NB4 (cell line): ENCODE measurements at regions not wholly inside any gene's neighbourhood (a gene's known extent, or its start where the extent isn't known, plus 50 kb on each side); places are given as distances from the start of the nearest gene placed in this dataset.

Experiments used
- DNase-seq: peaks from one replicate; pipeline ENCODE4 v3.0.0; 2010; ENCODE audit warnings: low read depth
- H3K4me3 ChIP-seq: one replicate; pipeline ENCODE4 v1.5.1; 2011; ENCODE audit warnings: mild to moderate bottlenecking, low read depth, low read length, moderate library complexity
- CTCF ChIP-seq: IDR thresholded peaks from one replicate; pipeline ENCODE4 v1.5.1; 2012; ENCODE audit warnings: low read depth, low read length
- MAX ChIP-seq: IDR thresholded peaks from 2 replicates; pipeline ENCODE4 v1.6.1; 2011; ENCODE audit warnings: low read depth, low read length
- MYC ChIP-seq: IDR thresholded peaks from 2 replicates; pipeline ENCODE4 v1.6.1; 2011; ENCODE audit warnings: low read depth, low read length
- POLR2A ChIP-seq: IDR thresholded peaks from 2 replicates; pipeline ENCODE4 v1.6.1; 2011; ENCODE audit warnings: mild to moderate bottlenecking; ENCODE audit not compliant: insufficient read length; ENCODE audit errors: extremely low read depth

- DNase-seq = no peak
- TF ChIP-seq MYC (no peak), CTCF (no peak), MAX (no peak), POLR2A (no peak)
Observed at GRCh38 chr16:51305337-51305736, 154.3 kb upstream of the SALL1 start.

GRCh38 chr16:51302042-51302441 is 151.0 kb upstream of the SALL1 start:
- no peak for DNase-seq
- no peak overlapping the region for H3K4me3 ChIP-seq
- TF ChIP-seq CTCF (no peak), MYC (no peak), MAX (no peak), POLR2A (no peak)

More at GRCh38 chr16:51305337-51305736, 154.3 kb upstream of the SALL1 start:
- H3K4me3 ChIP-seq = no peak overlapping the region

- TF ChIP-seq POLR2A (no peak), CTCF (no peak), MAX (no peak), MYC (no peak)
Observed at GRCh38 chr16:51298800-51299199, 147.7 kb upstream of the SALL1 start.

GRCh38 chr16:51290442-51291285 is 139.6 kb upstream of the SALL1 start:
- TF ChIP-seq MAX (no peak), MYC (no peak), POLR2A (no peak), CTCF (no peak)
- no peak for DNase-seq
- H3K4me3 ChIP-seq = no peak overlapping the region

More at GRCh38 chr16:51298800-51299199, 147.7 kb upstream of the SALL1 start:
- no peak overlapping the region for H3K4me3 ChIP-seq
- DNase-seq = no peak

- no peak for TF ChIP-seq MYC
- no peak for TF ChIP-seq CTCF
- TF ChIP-seq POLR2A = no peak
- no peak for TF ChIP-seq MAX
- DNase-seq = no peak
Observed at GRCh38 chr16:51289336-51289735, 138.3 kb upstream of the SALL1 start.

More at GRCh38 chr16:51289336-51289735, 138.3 kb upstream of the SALL1 start:
- H3K4me3 ChIP-seq = no peak overlapping the region
